ENCODE measurements at regions not wholly inside any gene's neighbourhood (a gene's known extent, or its start where the extent isn't known, plus 50 kb on each side); places are given as distances from the start of the nearest gene placed in this dataset.

GRCh38 chr6:90982581-90982980 is 395.7 kb upstream of the MAP3K7 start:
- no peak for DNase-seq (ENCODE audit: extremely low read depth, low read depth, low spot score)

- DNase-seq (ENCODE audit: extremely low read depth, low read depth, low spot score), result no peak
Observed at GRCh38 chr6:90982051-90982450, 395.2 kb upstream of the MAP3K7 start.

- no peak for DNase-seq (ENCODE audit: extremely low read depth, low read depth, low spot score)
Observed at GRCh38 chr6:90978046-90978445, 391.2 kb upstream of the MAP3K7 start.

- no peak for DNase-seq (ENCODE audit: extremely low read depth, low read depth, low spot score)
Observed at GRCh38 chr6:90977513-90977912, 390.6 kb upstream of the MAP3K7 start.

- no peak for DNase-seq (ENCODE audit: extremely low read depth, low read depth, low spot score)
Observed at GRCh38 chr6:90976341-90976740, 389.5 kb upstream of the MAP3K7 start.

- no peak for DNase-seq (ENCODE audit: extremely low read depth, low read depth, low spot score)
Observed at GRCh38 chr6:90975741-90976140, 388.9 kb upstream of the MAP3K7 start.

- no peak for DNase-seq (ENCODE audit: extremely low read depth, low read depth, low spot score)
Observed at GRCh38 chr6:90973188-90973587, 386.3 kb upstream of the MAP3K7 start.

- DNase-seq (ENCODE audit: extremely low read depth, low read depth, low spot score), result no peak
Observed at GRCh38 chr6:90970672-90971071, 383.8 kb upstream of the MAP3K7 start.

GRCh38 chr6:90967471-90967870 is 380.6 kb upstream of the MAP3K7 start:
- DNase-seq (ENCODE audit: extremely low read depth, low read depth, low spot score), result no peak

GRCh38 chr6:90960324-90960723 is 373.5 kb upstream of the MAP3K7 start:
- DNase-seq (ENCODE audit: extremely low read depth, low read depth, low spot score), result no peak

- DNase-seq (ENCODE audit: extremely low read depth, low read depth, low spot score), result no peak
Observed at GRCh38 chr6:90955246-90955645, 368.4 kb upstream of the MAP3K7 start.

- no peak for DNase-seq (ENCODE audit: extremely low read depth, low read depth, low spot score)
Observed at GRCh38 chr6:90953405-90954161, 366.7 kb upstream of the MAP3K7 start.

- DNase-seq (ENCODE audit: extremely low read depth, low read depth, low spot score), result no peak
Observed at GRCh38 chr6:90952176-90952575, 365.3 kb upstream of the MAP3K7 start.

GRCh38 chr6:90948540-90948939 is 361.7 kb upstream of the MAP3K7 start:
- no peak for DNase-seq (ENCODE audit: extremely low read depth, low read depth, low spot score)

GRCh38 chr6:90947184-90948064 is 360.6 kb upstream of the MAP3K7 start:
- DNase-seq (ENCODE audit: extremely low read depth, low read depth, low spot score), result no peak

- no peak for DNase-seq (ENCODE audit: extremely low read depth, low read depth, low spot score)
Observed at GRCh38 chr6:90941885-90942284, 355.0 kb upstream of the MAP3K7 start.

- peak; percentile 20 for DNase-seq (ENCODE audit: extremely low read depth, low read depth, low spot score)
Observed at GRCh38 chr6:90940812-90941481, 354.1 kb upstream of the MAP3K7 start.

GRCh38 chr6:90939906-90940305 is 353.0 kb upstream of the MAP3K7 start:
- no peak for DNase-seq (ENCODE audit: extremely low read depth, low read depth, low spot score)

- DNase-seq (ENCODE audit: extremely low read depth, low read depth, low spot score), result no peak
Observed at GRCh38 chr6:90938122-90938521, 351.2 kb upstream of the MAP3K7 start.

GRCh38 chr6:90936286-90936685 is 349.4 kb upstream of the MAP3K7 start:
- DNase-seq (ENCODE audit: extremely low read depth, low read depth, low spot score), result no peak

- DNase-seq (ENCODE audit: extremely low read depth, low read depth, low spot score), result no peak
Observed at GRCh38 chr6:90934966-90935365, 348.1 kb upstream of the MAP3K7 start.
